ENCODE measurements at regions not wholly inside any gene's neighbourhood (a gene's known extent, or its start where the extent isn't known, plus 50 kb on each side); places are given as distances from the start of the nearest gene placed in this dataset.

GRCh38 chr10:21230219-21230618, 295.3 kb downstream of the SKIDA1 start:
- Histone ChIP-seq H3K4me1 (ENCODE audit: control insufficient read depth, insufficient read depth, low read length) (no peaks in the 10 kb centered on the region), H3K36me3 (ENCODE audit: control insufficient read depth in 2 of 2, insufficient read depth in 2 of 2, low read length in 1 of 2) (no peaks in the 10 kb centered on the region), H3K4me3 (no peak overlapping the region), H3K27ac (ENCODE audit: control insufficient read depth, insufficient read depth) (no peak overlapping the region), H2AFZ (ENCODE audit: control insufficient read depth, low read depth, low read length) (no peak overlapping the region), H3K27me3 (replicated peaks in 1 of 2; ENCODE audit: control insufficient read depth in 2 of 2, insufficient read depth in 2 of 2, low read length in 1 of 2) (no peaks in the 10 kb centered on the region), H3K9me3 (replicated peaks; ENCODE audit: control insufficient read depth, insufficient read depth, low read length) (peaks cover 2% of the 10 kb centered on the region; the same call in 2 of the 3 replicates), H3K4me2 (ENCODE audit: control insufficient read depth, insufficient read depth) (no peak overlapping the region), H3K9ac (ENCODE audit: control insufficient read depth, insufficient read depth, low read length) (no peak overlapping the region), H4K20me1 (ENCODE audit: control insufficient read depth, insufficient read depth) (no peaks in the 10 kb centered on the region), H3K79me2 (ENCODE audit: control insufficient read depth, insufficient read depth, low read length) (no peaks in the 10 kb centered on the region)
- peak; percentile 34 for DNase-seq (ENCODE audit: low read depth, low spot score)
- in situ Hi-C loops (cut with MboI) = no loop called here
- ChIA-PET SMC1A (ENCODE audit: uncharacterized antibody, unreplicated experiment) (no interaction called here), CTCF (no interaction called here), POLR2A (interaction anchor here (0.6 to 0.7 kb wide), 2 partner anchors 688 to 1990 kb away, joined by 3 to 5 read pairs; no protein-coding TSS in a partner anchor), RAD21 (ENCODE audit: unreplicated experiment) (interaction anchor here (0.7 kb wide), 1 partner anchor 48 kb away, joined by 3 read pairs; no protein-coding TSS in a partner anchor)
- no TSS peak for BruUV-seq (replicated peaks)
- peak; percentile 44 for ATAC-seq
- no peak for FAIRE-seq
- intact Hi-C loops (cut with micrococcal nuclease; ENCODE audit: unreplicated experiment) = no loop called here
- no peak for TF ChIP-seq CTCF (IDR thresholded peaks at IDR 0.05 in 2 of 3, conservative IDR thresholded peaks at IDR 0.05 in 1 of 3; ENCODE audit: control insufficient read depth in 2 of 3, extremely low read depth in 1 of 3, insufficient read depth in 1 of 3, low read depth in 3 of 3, low read length in 3 of 3)
- TF ChIP-seq EP300 (IDR thresholded peaks at IDR 0.05; ENCODE audit: borderline replicate concordance in 1 of 2, control insufficient read depth in 1 of 2, low read depth in 2 of 2, low read length in 2 of 2) = no peak
- TF ChIP-seq POLR2AphosphoS5 (IDR thresholded peaks at IDR 0.05; ENCODE audit: low read length) = no peak
- no peak for TF ChIP-seq MTA2 (IDR thresholded peaks at IDR 0.05; ENCODE audit: low read depth)
- no peak for TF ChIP-seq E2F8 (IDR thresholded peaks at IDR 0.05; ENCODE audit: low read depth, partially characterized antibody)
- TF ChIP-seq GABPA (IDR thresholded peaks at IDR 0.05; ENCODE audit: low read depth) = no peak
- TF ChIP-seq JUNB (IDR thresholded peaks at IDR 0.05) = peak; percentile 32; the same call in 1 of the 2 replicates
- no peak for TF ChIP-seq ZBTB11 (CRISPR knock-in tag; IDR thresholded peaks at IDR 0.05)
- TF ChIP-seq FOXM1 (IDR thresholded peaks at IDR 0.05; ENCODE audit: low read depth, low read length) = no peak
- TF ChIP-seq, protein P1, sequence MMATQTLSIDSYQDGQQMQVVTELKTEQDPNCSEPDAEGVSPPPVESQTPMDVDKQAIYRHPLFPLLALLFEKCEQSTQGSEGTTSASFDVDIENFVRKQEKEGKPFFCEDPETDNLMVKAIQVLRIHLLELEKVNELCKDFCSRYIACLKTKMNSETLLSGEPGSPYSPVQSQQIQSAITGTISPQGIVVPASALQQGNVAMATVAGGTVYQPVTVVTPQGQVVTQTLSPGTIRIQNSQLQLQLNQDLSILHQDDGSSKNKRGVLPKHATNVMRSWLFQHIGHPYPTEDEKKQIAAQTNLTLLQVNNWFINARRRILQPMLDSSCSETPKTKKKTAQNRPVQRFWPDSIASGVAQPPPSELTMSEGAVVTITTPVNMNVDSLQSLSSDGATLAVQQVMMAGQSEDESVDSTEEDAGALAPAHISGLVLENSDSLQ (IDR thresholded peaks at IDR 0.05) = peak; percentile 51
- TF ChIP-seq ATF7 (IDR thresholded peaks at IDR 0.05; ENCODE audit: low read depth) = peak; percentile 23; the same call in 1 of the 2 replicates
- no peak for TF ChIP-seq MTA3 (IDR thresholded peaks at IDR 0.05; ENCODE audit: borderline replicate concordance, low read length)
